Heart right ventricle (tissue), 16 donors: ENCODE measurements at regions not wholly inside any gene's neighbourhood (a gene's known extent, or its start where the extent isn't known, plus 50 kb on each side); places are given as distances from the start of the nearest gene placed in this dataset.

ENCODE experiments used
- ATAC-seq, 8 donors: fragments of 200-7000 bp; cut with Tn5 transposase; one replicate each; pipeline ENCODE4 v1.9.1; 2020; ENCODE audit warnings: mild to moderate bottlenecking in 8 of 8, moderate library complexity in 8 of 8, moderate number of reproducible peaks in 1 of 8
- DNase-seq, 2 donors: peaks; one replicate each; pipeline ENCODE4 v3.0.0-alpha.2; 2020
- H3K27ac ChIP-seq, 10 donors: fragments of 200-600 bp; sonication (generic) in 2 of 10; one replicate each; pipeline versions ENCODE4 v1.5.0 to v1.8.0; 2020 to 2022; ENCODE audit warnings: mild to moderate bottlenecking in 3 of 10
- H3K27me3 ChIP-seq, 7 donors: fragments of 200-600 bp; one replicate each; pipeline ENCODE4 v1.8.0; 2021 to 2022; ENCODE audit warnings: mild to moderate bottlenecking in 2 of 7
- H3K36me3 ChIP-seq, 9 donors: fragments of 200-600 bp; sonication (generic) in 1 of 9; one replicate each; pipeline versions ENCODE4 v1.5.0 to v1.8.0; 2020 to 2022; ENCODE audit warnings: mild to moderate bottlenecking in 2 of 9
- H3K4me1 ChIP-seq, 9 donors: fragments of 200-600 bp; sonication (generic) in 1 of 9; one replicate each; pipeline versions ENCODE4 v1.5.0 to v1.8.0; 2020 to 2022; ENCODE audit warnings: mild to moderate bottlenecking in 4 of 9
- H3K4me3 ChIP-seq, 10 donors: fragments of 200-600 bp; sonication (generic) in 2 of 10; one replicate each; pipeline versions ENCODE4 v1.5.0 to v1.8.0; 2020 to 2022; ENCODE audit warnings: mild to moderate bottlenecking in 7 of 10, moderate library complexity in 2 of 10
- H3K9me3 ChIP-seq, 11 donors: fragments of 200-600 bp in 10 of 11; sonication (generic) in 2 of 11; one replicate each; pipeline versions ENCODE4 v1.5.0 to v1.8.0; 2013 to 2022; ENCODE audit warnings: mild to moderate bottlenecking in 2 of 11, control low read depth in 1 of 11, moderate library complexity in 1 of 11
- CTCF ChIP-seq, 9 donors: fragments of 200-600 bp; sonication (generic) in 2 of 9; IDR thresholded peaks; one replicate each; pipeline versions ENCODE4 v1.5.0 to v1.8.0; 2021 to 2022; ENCODE audit warnings: antibody characterized with exemption in 9 of 9, mild to moderate bottlenecking in 5 of 9, moderate library complexity in 1 of 9
- WGBS, 2 donors: extraction: QIAGEN DNeasy Blood & Tissue Kit; methylation state at CpG; one replicate each; pipeline ENCODE4 v1.1.7; 2013; ENCODE audit warnings: inconsistent platforms in 1 of 2; 5-methylcytosine and 5-hydroxymethylcytosine counted together
- intact Hi-C, 10 donors: fragments of 100-400 bp; cut with DNase I; formaldehyde crosslinking; loops; one replicate each; pipeline versions ENCODE4 v1.11.1 to v1.14.2; 2022
- donor health status: Arrhythmogenic right ventricular cardiomyopathy.
- donor health status: ischemic (EF 13 %, LVEDD 7.1; RV severe dilation, severe dysfunction).
- donor health status: healthy with polysubstance abuse.
- donor health status: DM: no; HTN: yes; CAD: no.
- donor health status: DM: no; HTN: no; CAD: no.
- donor health status: ischemic (EF 25% LVEDD 6.9; RV normal size, moderate dysfunction).
- donor health status: ischemic (EF 25% LVEDD 5.7; RV mildly dilated, moderate dysfunction).
- donor health status: healthy.
- donor health status: DM: yes; HTN: yes; CAD: no.
- donor health status: Ischemic cardiomyopathy.
- donor health status: ischemic (EF 35%, LVEDD 5.7; RV mildly dilated, moderate dysfunction).
- donor health status: nonischemic (EF 11% LVEDD 7.7; RV severe dilation, severe dysfunction).
- donor health status: DM: yes; HTN: yes; CAD: no.
- donor health status: PGD.
- donor health status: ischemic (EF 29% LVEDD 5.4; RV normal size, mild dysfunction).
- donor health status: nonischemic (EF 23%, LVEDD 6.1; RV moderate dilation, normal function).

- Histone ChIP-seq H3K27me3 (no peaks in the 10 kb centered on the region), H3K4me3 (peak overlapping the region; percentile 70 to 98 (median 84)), H3K9me3 (no peaks in the 10 kb centered on the region), H3K36me3 (peaks cover 0 to 22% (median 0%) of the 10 kb centered on the region in 9 donors), H3K4me1 (peaks cover 7 to 44% (median 24%) of the 10 kb centered on the region in 9 donors), H3K27ac (peak overlapping the region in 9 of 10 donors; percentile 85 to 99 (median 96))
- intact Hi-C loops: loop anchor here in 3 of 10 donors (10.0 kb wide), 2 partner anchors 161 to 209 kb away; partner anchors contain the start of genes ZNF267 (in 3 of the 3) and RUSF1 (in 1 of the 3)
- peak in 6 of 9 donors; percentile 4 to 26 (median 16) for TF ChIP-seq CTCF (IDR thresholded peaks at IDR 0.05)
- DNase-seq: no peak
- ATAC-seq: no peak
- WGBS, 2 donors: 50 to 52% methylated on average over 12 of the region's 12 CpGs
These were observed 159.4 kb upstream of the ZNF267 start for GRCh38 chr16:31713945-31714902.

GRCh38 chr16:31714903-31715504 is 158.6 kb upstream of the ZNF267 start:
- H3K36me3 ChIP-seq: peaks cover 0 to 22% (median 0%) of the 10 kb centered on the region in 9 donors
- no peak for DNase-seq
- H3K9me3 ChIP-seq: no peaks in the 10 kb centered on the region
- H3K4me3 ChIP-seq: peak overlapping the region in 1 of 10 donors; percentile 89
- intact Hi-C loops: loop anchor here in 3 of 10 donors (10.0 kb wide), 2 partner anchors 160 to 210 kb away; partner anchors contain the start of genes ZNF267 (in 3 of the 3) and RUSF1 (in 1 of the 3)
- H3K27ac ChIP-seq: no peak overlapping the region
- H3K4me1 ChIP-seq: peaks cover 7 to 50% (median 26%) of the 10 kb centered on the region in 9 donors
- no peaks in the 10 kb centered on the region for H3K27me3 ChIP-seq
- TF ChIP-seq CTCF (IDR thresholded peaks at IDR 0.05): no peak
- WGBS, 2 donors: 77 to 85% methylated on average over 2 of the region's 2 CpGs
- ATAC-seq: no peak

GRCh38 chr16:31715915-31716314 is 157.7 kb upstream of the ZNF267 start:
- 92 to 96% methylated on average over 4 of the region's 4 CpGs for WGBS, 2 donors
- intact Hi-C loops: loop anchor here in 3 of 10 donors (10.0 kb wide), 2 partner anchors 159 to 211 kb away; partner anchors contain the start of genes ZNF267 (in 3 of the 3) and RUSF1 (in 1 of the 3)
- H3K4me3 ChIP-seq: no peak overlapping the region
- peaks cover 7 to 56% (median 26%) of the 10 kb centered on the region in 9 donors for H3K4me1 ChIP-seq
- no peaks in the 10 kb centered on the region for H3K27me3 ChIP-seq
- peaks cover 0 to 4% (median 0%) of the 10 kb centered on the region in 11 donors for H3K9me3 ChIP-seq
- TF ChIP-seq CTCF (IDR thresholded peaks at IDR 0.05): no peak
- peaks cover 0 to 22% (median 0%) of the 10 kb centered on the region in 9 donors for H3K36me3 ChIP-seq
- H3K27ac ChIP-seq: no peak overlapping the region
- ATAC-seq (no peak), DNase-seq (no peak)

- peaks cover 7 to 46% (median 26%) of the 10 kb centered on the region in 9 donors for H3K4me1 ChIP-seq
- peaks cover 0 to 35% (median 0%) of the 10 kb centered on the region in 9 donors for H3K36me3 ChIP-seq
- 31 to 39% methylated on average over 4 of the region's 4 CpGs for WGBS, 2 donors
- DNase-seq (no peak), ATAC-seq (peak in 7 of 8 donors; percentile 59 to 87 (median 66))
- intact Hi-C loops: loop anchor here in 3 of 10 donors (10.0 kb wide), 2 partner anchors 156 to 214 kb away; partner anchors contain the start of genes ZNF267 (in 3 of the 3) and RUSF1 (in 1 of the 3)
- no peak for TF ChIP-seq CTCF (IDR thresholded peaks at IDR 0.05)
- H3K27ac ChIP-seq: peak overlapping the region in 1 of 10 donors; percentile 13
- H3K9me3 ChIP-seq: peaks cover 0 to 12% (median 0%) of the 10 kb centered on the region in 11 donors
- no peak overlapping the region for H3K4me3 ChIP-seq
- no peaks in the 10 kb centered on the region for H3K27me3 ChIP-seq
These were observed 154.6 kb upstream of the ZNF267 start for GRCh38 chr16:31718998-31719397.
